Keratinocyte (primary cell): ENCODE measurements at regions not wholly inside any gene's neighbourhood (a gene's known extent, or its start where the extent isn't known, plus 50 kb on each side); places are given as distances from the start of the nearest gene placed in this dataset.

Experiments used
- DNase-seq: peaks from one replicate; pipeline ENCODE4 v3.0.0-alpha.2; 2011; ENCODE audit warnings: low read depth, missing footprints, low spot score
- FAIRE-seq: peaks from 2 replicates; lab custom pipeline; 2011; peaks lifted over from hg19 to GRCh38; lab: Jason Lieb, UNC
- H2AFZ ChIP-seq: 2 replicates; pipeline ENCODE4 v1.6.0; 2012; ENCODE audit warnings: low read length, control low read depth, inconsistent platforms; ENCODE audit not compliant: control insufficient read depth
- H3K27ac ChIP-seq: 2 replicates; pipeline ENCODE4 v1.5.1; 2011; ENCODE audit warnings: low read length; ENCODE audit not compliant: control insufficient read depth, insufficient read depth
- H3K27me3 ChIP-seq: 3 replicates; pipeline ENCODE4 v1.6.0; 2011; ENCODE audit warnings: low read length; ENCODE audit not compliant: control insufficient read depth, insufficient read depth; ENCODE audit errors: extremely low read depth
- H3K36me3 ChIP-seq, 2 experiments: 2 replicates in 1 of 2; 3 replicates in 1 of 2; pipeline ENCODE4 v1.5.1; 2011; ENCODE audit warnings: low read length in 2 of 2, mild to moderate bottlenecking in 1 of 2; ENCODE audit not compliant: control insufficient read depth in 2 of 2, insufficient read depth in 2 of 2; ENCODE audit errors: extremely low read depth in 1 of 2
- H3K4me1 ChIP-seq: 3 replicates; pipeline ENCODE4 v1.5.1; 2011; ENCODE audit warnings: low read length; ENCODE audit not compliant: control insufficient read depth, insufficient read depth; ENCODE audit errors: extremely low read depth
- H3K4me2 ChIP-seq: 3 replicates; pipeline ENCODE4 v1.6.0; 2011; ENCODE audit warnings: low read depth, low read length; ENCODE audit not compliant: control insufficient read depth, insufficient read depth; ENCODE audit errors: extremely low read depth
- H3K4me3 ChIP-seq, 3 experiments: fragments of 200-600 bp in 1 of 3; sonication (generic) in 1 of 3; 2 replicates in 2 of 3; 3 replicates in 1 of 3; pipeline ENCODE4 v1.5.1; 2011 to 2016; ENCODE audit warnings: low read length in 3 of 3, mild to moderate bottlenecking in 3 of 3, control low read depth in 2 of 3, inconsistent platforms in 1 of 3, low read depth in 1 of 3, mixed read lengths in 1 of 3, mixed run types in 1 of 3, moderate library complexity in 1 of 3; ENCODE audit not compliant: control insufficient read depth in 2 of 3, insufficient read depth in 2 of 3; ENCODE audit errors: extremely low read depth in 1 of 3
- H3K79me2 ChIP-seq: 2 replicates; pipeline ENCODE4 v1.6.0; 2012; ENCODE audit warnings: low read length; ENCODE audit not compliant: control insufficient read depth, insufficient read depth
- H3K9ac ChIP-seq: 3 replicates; pipeline ENCODE4 v1.6.0; 2011; ENCODE audit warnings: low read length; ENCODE audit not compliant: control insufficient read depth, insufficient read depth; ENCODE audit errors: extremely low read depth
- H3K9me1 ChIP-seq: 3 replicates; pipeline ENCODE4 v1.6.0; 2011; ENCODE audit warnings: low read length; ENCODE audit not compliant: control insufficient read depth, insufficient read depth; ENCODE audit errors: extremely low read depth
- H3K9me3 ChIP-seq: 2 replicates; pipeline ENCODE4 v1.5.1; 2012; ENCODE audit warnings: low read depth, low read length; ENCODE audit not compliant: control insufficient read depth
- H4K20me1 ChIP-seq: 3 replicates; pipeline ENCODE4 v1.6.0; 2011; ENCODE audit warnings: low read length; ENCODE audit not compliant: control insufficient read depth, insufficient read depth; ENCODE audit errors: extremely low read depth
- EZH2 ChIP-seq: IDR thresholded peaks from one replicate; pipeline ENCODE4 v1.6.1; 2012; ENCODE audit warnings: inconsistent platforms, mild to moderate bottlenecking, low read length, moderate library complexity
- dilution Hi-C: fragments of 300-500 bp; cut with MboI; formaldehyde crosslinking; loops from one replicate; pipeline ENCODE4 v1.7.0; 2020; ENCODE audit warnings: low sequenced_read_pairs; ENCODE audit not compliant: extremely low pct_ligation_motif_present
- TF ChIP-seq, protein P1 (sequence below), 3 experiments: IDR thresholded peaks in 1 of 3; conservative IDR thresholded peaks in 1 of 3; optimal IDR thresholded peaks in 1 of 3; 2 replicates in 2 of 3; 3 replicates in 1 of 3; pipeline versions ENCODE3 to v1.5.1; 2011; ENCODE audit warnings: low read length in 3 of 3, mild to moderate bottlenecking in 3 of 3, moderate library complexity in 2 of 3, control low read depth in 1 of 3, inconsistent platforms in 1 of 3; ENCODE audit not compliant: insufficient read depth in 2 of 3; ENCODE audit errors: extremely low read depth in 1 of 3

DNA sequence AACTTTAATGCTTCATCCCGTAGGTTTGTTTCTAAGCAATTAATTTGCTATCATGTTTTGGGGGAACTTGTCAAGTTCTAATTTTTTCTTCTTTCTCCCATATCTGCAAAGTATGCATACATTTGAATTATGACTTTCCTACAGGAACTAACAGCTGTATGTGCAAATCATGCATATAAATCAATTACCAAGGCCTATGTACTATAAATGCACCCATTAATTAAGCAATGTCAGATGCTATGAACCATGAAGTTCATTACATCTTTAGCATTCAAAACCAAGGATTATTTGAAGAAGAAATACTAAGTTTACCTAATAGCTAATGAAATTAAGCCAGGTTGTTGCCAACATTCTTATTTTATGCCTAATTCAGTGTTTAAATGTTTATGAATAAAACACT is 851.3 kb downstream of the TFAP2A start:
- Histone ChIP-seq H3K4me3 (no peak overlapping the region), H3K9me3 (no peaks in the 10 kb centered on the region), H3K36me3 (no peaks in the 10 kb centered on the region), H3K9me1 (no peaks in the 10 kb centered on the region), H3K4me2 (no peak overlapping the region), H3K4me1 (no peaks in the 10 kb centered on the region), H3K27me3 (no peaks in the 10 kb centered on the region), H3K9ac (no peak overlapping the region), H2AFZ (no peak overlapping the region), H4K20me1 (no peaks in the 10 kb centered on the region), H3K27ac (no peak overlapping the region), H3K79me2 (no peaks in the 10 kb centered on the region)
- TF ChIP-seq EZH2: no peak
- TF ChIP-seq, protein P1, sequence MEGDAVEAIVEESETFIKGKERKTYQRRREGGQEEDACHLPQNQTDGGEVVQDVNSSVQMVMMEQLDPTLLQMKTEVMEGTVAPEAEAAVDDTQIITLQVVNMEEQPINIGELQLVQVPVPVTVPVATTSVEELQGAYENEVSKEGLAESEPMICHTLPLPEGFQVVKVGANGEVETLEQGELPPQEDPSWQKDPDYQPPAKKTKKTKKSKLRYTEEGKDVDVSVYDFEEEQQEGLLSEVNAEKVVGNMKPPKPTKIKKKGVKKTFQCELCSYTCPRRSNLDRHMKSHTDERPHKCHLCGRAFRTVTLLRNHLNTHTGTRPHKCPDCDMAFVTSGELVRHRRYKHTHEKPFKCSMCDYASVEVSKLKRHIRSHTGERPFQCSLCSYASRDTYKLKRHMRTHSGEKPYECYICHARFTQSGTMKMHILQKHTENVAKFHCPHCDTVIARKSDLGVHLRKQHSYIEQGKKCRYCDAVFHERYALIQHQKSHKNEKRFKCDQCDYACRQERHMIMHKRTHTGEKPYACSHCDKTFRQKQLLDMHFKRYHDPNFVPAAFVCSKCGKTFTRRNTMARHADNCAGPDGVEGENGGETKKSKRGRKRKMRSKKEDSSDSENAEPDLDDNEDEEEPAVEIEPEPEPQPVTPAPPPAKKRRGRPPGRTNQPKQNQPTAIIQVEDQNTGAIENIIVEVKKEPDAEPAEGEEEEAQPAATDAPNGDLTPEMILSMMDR (optimal IDR thresholded peaks at IDR 0.05 in 1 of 3, IDR thresholded peaks at IDR 0.05 in 1 of 3, conservative IDR thresholded peaks at IDR 0.05 in 1 of 3; ENCODE audit: extremely low read depth in 1 of 3, insufficient read depth in 2 of 3, low read length in 3 of 3): no peak
- DNase-seq (no peak), FAIRE-seq (no peak)
- dilution Hi-C loops: no loop called here

DNA sequence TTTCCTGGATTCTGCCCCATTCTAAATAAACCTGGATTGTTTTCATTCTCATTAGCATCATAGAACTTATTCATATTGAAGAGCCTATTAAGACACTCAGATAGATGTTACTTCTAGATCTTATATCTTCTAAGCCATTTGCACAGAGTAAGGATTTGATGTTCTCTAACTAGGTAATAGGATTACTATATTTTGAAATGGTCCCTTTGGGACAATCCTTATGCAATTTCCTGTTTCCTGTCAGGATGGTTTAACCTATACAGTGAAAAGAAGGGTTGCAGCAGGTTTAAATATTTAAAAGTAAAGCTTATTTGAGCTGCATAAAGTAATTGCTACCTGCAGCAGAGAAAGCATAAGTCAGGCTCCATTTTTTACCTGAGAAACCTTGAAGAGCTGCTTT is 860.1 kb downstream of the TFAP2A start:
- Histone ChIP-seq H4K20me1 (no peaks in the 10 kb centered on the region), H3K9me1 (no peaks in the 10 kb centered on the region), H3K4me2 (no peak overlapping the region), H3K27me3 (no peaks in the 10 kb centered on the region), H3K9me3 (no peaks in the 10 kb centered on the region), H3K27ac (no peak overlapping the region), H3K79me2 (no peaks in the 10 kb centered on the region), H3K9ac (no peak overlapping the region), H3K4me1 (no peaks in the 10 kb centered on the region), H3K4me3 (no peak overlapping the region), H2AFZ (no peak overlapping the region), H3K36me3 (no peaks in the 10 kb centered on the region)
- TF ChIP-seq, protein P1 (optimal IDR thresholded peaks at IDR 0.05 in 1 of 3, IDR thresholded peaks at IDR 0.05 in 1 of 3, conservative IDR thresholded peaks at IDR 0.05 in 1 of 3; ENCODE audit: extremely low read depth in 1 of 3, insufficient read depth in 2 of 3, low read length in 3 of 3): no peak
- no peak for TF ChIP-seq EZH2
- DNase-seq: no peak
- dilution Hi-C loops: no loop called here
- no peak for FAIRE-seq
